ENCODE measurements at regions not wholly inside any gene's neighbourhood (a gene's known extent, or its start where the extent isn't known, plus 50 kb on each side); places are given as distances from the start of the nearest gene placed in this dataset.
"Not testable (repeated sequence)": the region's sequence is repeated elsewhere in the genome, so short reads cannot be mapped to it uniquely, and the experiment has no call there.

GRCh38 chr22:33180356-33180755 is 122.2 kb upstream of the SYN3 start:
- Mint-ChIP-seq H3K9me3 (peaks cover 20% of the 10 kb centered on the region), H3K4me1 (no peaks in the 10 kb centered on the region), H3K27ac (no peak overlapping the region), H3K27me3 (ENCODE audit: low read depth, poor library complexity) (peaks cover 1% of the 10 kb centered on the region), H3K36me3 (ENCODE audit: low read depth) (no peaks in the 10 kb centered on the region), H3K4me3 (no peak overlapping the region)
- TF ChIP-seq CTCF (IDR thresholded peaks at IDR 0.05): no peak
- DNase-seq: no peak

DNA sequence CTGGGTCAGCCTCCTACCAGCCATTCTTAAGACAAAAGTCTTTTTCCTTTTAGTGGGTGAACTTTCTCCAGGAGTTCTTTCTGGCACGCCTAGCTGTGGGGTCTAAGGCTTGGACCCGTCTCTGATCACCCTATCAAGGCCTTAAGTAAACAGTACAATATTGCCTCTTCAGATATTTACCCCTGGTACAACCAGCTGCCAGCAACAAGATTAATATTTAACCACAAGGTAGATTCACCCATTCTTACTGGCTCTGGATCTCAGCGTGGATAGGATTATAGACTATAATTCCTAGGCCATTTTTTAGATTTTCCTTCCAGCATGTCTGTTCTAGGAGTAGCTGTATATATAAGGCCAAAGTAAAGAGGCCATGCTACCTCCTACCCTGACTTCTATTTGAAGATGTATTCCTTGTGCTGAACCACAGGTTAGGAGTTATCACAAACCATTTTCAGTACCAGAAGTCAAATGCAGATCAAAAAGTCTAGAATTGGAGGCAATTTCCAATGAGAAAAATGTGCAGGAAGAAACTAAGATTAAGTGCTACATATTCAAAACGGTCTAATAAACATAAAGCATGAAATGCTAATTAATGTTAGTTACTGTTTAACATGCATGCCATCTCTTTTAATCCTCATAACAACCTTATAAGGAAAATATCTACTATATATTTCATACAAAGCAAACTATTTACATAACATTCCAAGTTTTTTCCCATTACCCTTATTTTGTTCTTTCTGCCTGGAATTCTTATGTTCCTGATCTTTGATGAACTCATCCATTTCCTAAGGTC is 110.0 kb upstream of the SYN3 start:
- peaks cover 6% of the 10 kb centered on the region for H3K9me3 Mint-ChIP-seq
- TF ChIP-seq CTCF (IDR thresholded peaks at IDR 0.05): no peak
- H3K27me3 Mint-ChIP-seq (ENCODE audit: low read depth, poor library complexity): peaks cover 13% of the 10 kb centered on the region
- no peaks in the 10 kb centered on the region for H3K4me1 Mint-ChIP-seq
- DNase-seq: no peak
- no peak overlapping the region for H3K27ac Mint-ChIP-seq
- no peak overlapping the region for H3K4me3 Mint-ChIP-seq
- no peaks in the 10 kb centered on the region for H3K36me3 Mint-ChIP-seq (ENCODE audit: low read depth)

DNA sequence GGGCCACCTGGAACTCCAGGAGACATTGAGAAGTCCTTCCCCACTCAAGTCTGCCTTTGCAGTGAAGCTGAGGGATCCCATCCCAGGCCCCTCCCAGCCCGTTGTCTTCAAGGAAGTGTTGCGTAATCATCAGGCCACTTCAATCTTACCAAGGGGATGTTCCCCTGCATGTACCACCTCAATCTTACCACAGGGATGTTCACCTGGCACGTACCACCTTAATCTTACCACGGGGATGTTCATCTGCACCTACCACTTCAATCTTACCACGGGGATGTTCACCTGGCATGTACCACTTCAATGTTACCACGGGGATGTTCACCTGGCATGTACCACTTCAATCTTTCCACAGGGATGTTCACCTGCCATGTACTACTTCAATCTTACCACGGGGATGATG is 108.0 kb upstream of the SYN3 start:
- no peak for DNase-seq
- TF ChIP-seq CTCF (IDR thresholded peaks at IDR 0.05): no peak
- Mint-ChIP-seq H3K4me3 (no peak overlapping the region), H3K27ac (no peak overlapping the region), H3K9me3 (peaks cover 6% of the 10 kb centered on the region), H3K27me3 (ENCODE audit: low read depth, poor library complexity) (peaks cover 18% of the 10 kb centered on the region), H3K36me3 (ENCODE audit: low read depth) (no peaks in the 10 kb centered on the region), H3K4me1 (no peaks in the 10 kb centered on the region)

GRCh38 chr22:33163815-33164214 is 105.6 kb upstream of the SYN3 start:
- peaks cover 18% of the 10 kb centered on the region for H3K27me3 Mint-ChIP-seq (ENCODE audit: low read depth, poor library complexity)
- no peaks in the 10 kb centered on the region for H3K4me1 Mint-ChIP-seq
- no peak overlapping the region for H3K27ac Mint-ChIP-seq
- no peak for DNase-seq
- no peaks in the 10 kb centered on the region for H3K9me3 Mint-ChIP-seq
- H3K4me3 Mint-ChIP-seq: no peak overlapping the region
- no peak for TF ChIP-seq CTCF (IDR thresholded peaks at IDR 0.05)
- no peaks in the 10 kb centered on the region for H3K36me3 Mint-ChIP-seq (ENCODE audit: low read depth)

- peaks cover 4% of the 10 kb centered on the region for H3K9me3 Mint-ChIP-seq
- TF ChIP-seq CTCF (IDR thresholded peaks at IDR 0.05): no peak
- H3K4me3 Mint-ChIP-seq: no peak overlapping the region
- H3K27me3 Mint-ChIP-seq (ENCODE audit: low read depth, poor library complexity): peaks cover 13% of the 10 kb centered on the region
- H3K4me1 Mint-ChIP-seq: no peaks in the 10 kb centered on the region
- no peak overlapping the region for H3K27ac Mint-ChIP-seq
- H3K36me3 Mint-ChIP-seq (ENCODE audit: low read depth): no peaks in the 10 kb centered on the region
- no peak for DNase-seq
Measured at GRCh38 chr22:33162196-33162595, 104.0 kb upstream of the SYN3 start.

GRCh38 chr22:33160525-33160924 is 102.3 kb upstream of the SYN3 start:
- no peak overlapping the region for H3K27ac Mint-ChIP-seq
- peaks cover 16% of the 10 kb centered on the region for H3K27me3 Mint-ChIP-seq (ENCODE audit: low read depth, poor library complexity)
- no peak overlapping the region for H3K4me3 Mint-ChIP-seq
- TF ChIP-seq CTCF (IDR thresholded peaks at IDR 0.05): no peak
- H3K9me3 Mint-ChIP-seq: peaks cover 18% of the 10 kb centered on the region
- no peak for DNase-seq
- H3K36me3 Mint-ChIP-seq (ENCODE audit: low read depth): no peaks in the 10 kb centered on the region
- H3K4me1 Mint-ChIP-seq: no peaks in the 10 kb centered on the region

DNA sequence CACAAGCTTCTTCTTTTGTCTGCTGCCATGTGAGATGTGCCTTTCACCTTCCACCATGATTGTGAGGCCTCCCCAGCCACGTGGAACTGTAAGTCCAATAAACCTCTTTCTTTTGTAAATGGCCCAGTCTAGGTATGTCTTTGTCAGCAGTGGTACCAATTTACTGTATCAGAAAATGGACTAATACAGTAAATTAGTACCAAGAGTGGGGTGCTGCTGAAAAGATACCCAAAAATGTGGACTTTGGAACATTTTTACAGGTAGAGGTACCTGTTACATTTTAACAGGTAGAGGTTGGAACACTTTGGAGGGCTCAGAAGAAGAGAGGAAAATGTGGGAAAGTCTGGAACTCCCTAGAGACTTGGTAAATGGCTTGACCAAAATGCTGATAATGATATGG is 96.8 kb upstream of the SYN3 start:
- H3K36me3 Mint-ChIP-seq (ENCODE audit: low read depth); H3K27me3 Mint-ChIP-seq (ENCODE audit: low read depth, poor library complexity); H3K4me3 Mint-ChIP-seq; H3K27ac Mint-ChIP-seq; H3K4me1 Mint-ChIP-seq; DNase-seq: not testable (repeated sequence)
- H3K9me3 Mint-ChIP-seq: peaks cover 30% of the 10 kb centered on the region

All from nephron progenitor cell (in vitro differentiated cells).